GM12878 (cell line): ENCODE measurements at regions not wholly inside any gene's neighbourhood (a gene's known extent, or its start where the extent isn't known, plus 50 kb on each side); places are given as distances from the start of the nearest gene placed in this dataset.

Experiments used
- ATAC-seq: fragments of 200-7000 bp; cut with Tn5 transposase; 3 replicates; pipeline ENCODE4 v1.9.1; 2020; ENCODE audit warnings: mild to moderate bottlenecking, moderate library complexity
- BruUV-seq: library from RNA; stranded (reverse); fragments of 400-500 nt; replicated peaks from 2 replicates; lab custom pipeline; 2021; lab: Mats Ljungman, UMichigan
- CTCF ChIA-PET: fragments of 300-600 bp; sonication (Branson Sonifier 250); formaldehyde crosslinking; extraction: SDS; loops from one replicate; lab custom pipeline; 2021; ENCODE audit warnings: inconsistent platforms; lab: Yijun Ruan, JAX
- POLR2A ChIA-PET: fragments of 350-600 bp; formaldehyde crosslinking; extraction: SDS; loops from one replicate; lab custom pipeline; 2021; ENCODE audit warnings: inconsistent platforms; lab: Charles Lee
- RAD21 ChIA-PET: fragments of 300-600 bp; sonication (Branson Sonifier 250); formaldehyde crosslinking; loops from one replicate; lab custom pipeline; 2023; ENCODE audit warnings: antibody characterized with exemption; ENCODE audit not compliant: unreplicated experiment; lab: Charles Lee
- SMC1A ChIA-PET: fragments of 300-600 bp; sonication (Branson Sonifier 250); formaldehyde crosslinking; loops from one replicate; lab custom pipeline; 2023; ENCODE audit not compliant: unreplicated experiment, uncharacterized antibody; lab: Charles Lee
- DNase-seq: peaks from one replicate; pipeline ENCODE4 v3.0.0-alpha.2; 2011; ENCODE audit warnings: low read depth, low spot score
- FAIRE-seq: peaks from 3 replicates; lab custom pipeline; 2011; peaks lifted over from hg19 to GRCh38; lab: Jason Lieb, UNC
- H2AFZ ChIP-seq: 2 replicates; pipeline ENCODE4 v1.6.0; 2011; ENCODE audit warnings: low read depth, low read length, control low read depth; ENCODE audit not compliant: control insufficient read depth
- H3K27ac ChIP-seq: 2 replicates; pipeline ENCODE4 v1.5.1; 2011; ENCODE audit warnings: control low read depth; ENCODE audit not compliant: control insufficient read depth, insufficient read depth
- H3K27me3 ChIP-seq, 2 experiments: replicated peaks in 1 of 2; 2 replicates each; pipeline versions ENCODE4 v1.6.0 to v1.6.1; 2011; ENCODE audit warnings: low read length in 1 of 2; ENCODE audit not compliant: control insufficient read depth in 2 of 2, insufficient read depth in 2 of 2
- H3K36me3 ChIP-seq, 2 experiments: 2 replicates each; pipeline ENCODE4 v1.5.1; 2011; ENCODE audit warnings: low read length in 1 of 2; ENCODE audit not compliant: control insufficient read depth in 2 of 2, insufficient read depth in 2 of 2
- H3K4me1 ChIP-seq: 2 replicates; pipeline ENCODE4 v1.6.1; 2011; ENCODE audit warnings: mild to moderate bottlenecking, low read length, moderate library complexity, mixed read lengths; ENCODE audit not compliant: control insufficient read depth, insufficient read depth
- H3K4me2 ChIP-seq: 2 replicates; pipeline ENCODE4 v1.6.0; 2011; ENCODE audit warnings: control low read depth; ENCODE audit not compliant: control insufficient read depth, insufficient read depth
- H3K4me3 ChIP-seq: fragments of 200-600 bp; sonication (generic); 2 replicates; pipeline ENCODE4 v1.5.1; 2016
- H3K79me2 ChIP-seq: 2 replicates; pipeline ENCODE4 v1.6.0; 2011; ENCODE audit warnings: low read length; ENCODE audit not compliant: control insufficient read depth, insufficient read depth
- H3K9ac ChIP-seq: 2 replicates; pipeline ENCODE4 v1.8.0; 2011; ENCODE audit warnings: low read length, control low read depth, mixed read lengths; ENCODE audit not compliant: control insufficient read depth, insufficient read depth
- H3K9me3 ChIP-seq: replicated peaks from 3 replicates; pipeline ENCODE4 v1.5.1; 2011; ENCODE audit warnings: mild to moderate bottlenecking, low read length; ENCODE audit not compliant: control insufficient read depth, insufficient read depth
- H4K20me1 ChIP-seq: 2 replicates; pipeline ENCODE4 v1.6.0; 2011; ENCODE audit not compliant: control insufficient read depth, insufficient read depth
- CREB1 ChIP-seq: IDR thresholded peaks from 2 replicates; pipeline ENCODE4 v1.6.1; 2012; ENCODE audit warnings: low read depth, mild to moderate bottlenecking, inconsistent platforms
- DPF2 ChIP-seq: fragments of 450-650 bp; IDR thresholded peaks from 2 replicates; pipeline ENCODE4 v1.6.1; 2017; ENCODE audit warnings: mild to moderate bottlenecking
- ELK1 ChIP-seq: IDR thresholded peaks from 2 replicates; pipeline ENCODE4 v1.6.1; 2012; ENCODE audit warnings: low read depth, low read length, improper control_type of control experiment
- ESRRA ChIP-seq: IDR thresholded peaks from 2 replicates; pipeline ENCODE4 v1.6.1; 2012; ENCODE audit warnings: mild to moderate bottlenecking, low read length, improper control_type of control experiment
- FOXM1 ChIP-seq: IDR thresholded peaks from 2 replicates; pipeline ENCODE4 v1.6.1; 2012; ENCODE audit warnings: low read depth, mild to moderate bottlenecking, inconsistent platforms, low read length, moderate library complexity
- HDGF ChIP-seq: fragments of 450-650 bp; IDR thresholded peaks from 2 replicates; pipeline ENCODE4 v1.6.1; 2016; ENCODE audit warnings: antibody characterized with exemption
- IKZF1 ChIP-seq: fragments of 450-650 bp; conservative IDR thresholded peaks from 2 replicates; pipeline ENCODE4 v1.6.1; 2017; ENCODE audit warnings: antibody characterized with exemption, mild to moderate bottlenecking
- IRF5 ChIP-seq: fragments of 450-650 bp; IDR thresholded peaks from 2 replicates; pipeline ENCODE4 v1.6.1; 2017; ENCODE audit warnings: borderline replicate concordance
- LARP7 ChIP-seq: fragments of 450-650 bp; IDR thresholded peaks from 2 replicates; pipeline ENCODE4 v1.6.1; 2017; ENCODE audit warnings: mild to moderate bottlenecking
- NBN ChIP-seq: fragments of 450-650 bp; IDR thresholded peaks from 2 replicates; pipeline ENCODE4 v1.6.1; 2016
- NFYA ChIP-seq: IDR thresholded peaks from 2 replicates; pipeline ENCODE4 v1.6.1; 2011; ENCODE audit warnings: low read depth, mild to moderate bottlenecking, low read length, improper control_type of control experiment, borderline replicate concordance
- NR2F1 ChIP-seq: fragments of 450-650 bp; conservative IDR thresholded peaks from 2 replicates; pipeline ENCODE4 v1.6.1; 2017; ENCODE audit warnings: mild to moderate bottlenecking
- RCOR1 ChIP-seq: conservative IDR thresholded peaks from 2 replicates; pipeline ENCODE4 v1.6.1; 2012; ENCODE audit warnings: low read depth, low read length, improper control_type of control experiment
- SMAD1 ChIP-seq: fragments of 450-650 bp; IDR thresholded peaks from 2 replicates; pipeline ENCODE4 v1.6.1; 2018; ENCODE audit warnings: mild to moderate bottlenecking, low read depth; ENCODE audit not compliant: partially characterized antibody
- SREBF1 ChIP-seq: IDR thresholded peaks from 2 replicates; pipeline ENCODE4 v1.6.1; 2012; ENCODE audit warnings: mild to moderate bottlenecking, low read length
- TARDBP ChIP-seq: IDR thresholded peaks from 2 replicates; pipeline ENCODE4 v1.6.1; 2016; ENCODE audit warnings: borderline replicate concordance
- ZNF24 ChIP-seq: fragments of 450-650 bp; IDR thresholded peaks from 2 replicates; pipeline ENCODE4 v1.6.1; 2017; ENCODE audit warnings: antibody characterized with exemption, mild to moderate bottlenecking
- WGBS: methylation state at CpG from one replicate; pipeline ENCODE4 v1.1.6; 2016; ENCODE audit warnings: low lambda C conversion rate; ENCODE audit not compliant: insufficient replicate concordance, insufficient coverage; ENCODE audit errors: missing lambda C conversion rate; 5-methylcytosine and 5-hydroxymethylcytosine counted together
- in situ Hi-C: fragments of 300-500 bp; cut with MboI; formaldehyde crosslinking; loops from 9 replicates; pipeline ENCODE4 v1.14.3; 2018; ENCODE audit warnings: mixed read lengths
- intact Hi-C: fragments of 100-400 bp; cut with micrococcal nuclease; formaldehyde crosslinking; loops from one replicate; pipeline ENCODE4 v1.14.2; 2022; ENCODE audit not compliant: unreplicated experiment
- TF ChIP-seq, protein P1 (sequence below), 3 experiments: IDR thresholded peaks in 2 of 3; conservative IDR thresholded peaks in 1 of 3; 2 replicates each; pipeline ENCODE4 v1.5.1; 2011; ENCODE audit warnings: low read depth in 3 of 3, low read length in 3 of 3, mild to moderate bottlenecking in 3 of 3, control low read depth in 2 of 3, moderate library complexity in 2 of 3, inconsistent platforms in 1 of 3, mixed read lengths in 1 of 3; ENCODE audit not compliant: control insufficient read depth in 2 of 3, insufficient read depth in 1 of 3; ENCODE audit errors: extremely low read depth in 1 of 3

DNA sequence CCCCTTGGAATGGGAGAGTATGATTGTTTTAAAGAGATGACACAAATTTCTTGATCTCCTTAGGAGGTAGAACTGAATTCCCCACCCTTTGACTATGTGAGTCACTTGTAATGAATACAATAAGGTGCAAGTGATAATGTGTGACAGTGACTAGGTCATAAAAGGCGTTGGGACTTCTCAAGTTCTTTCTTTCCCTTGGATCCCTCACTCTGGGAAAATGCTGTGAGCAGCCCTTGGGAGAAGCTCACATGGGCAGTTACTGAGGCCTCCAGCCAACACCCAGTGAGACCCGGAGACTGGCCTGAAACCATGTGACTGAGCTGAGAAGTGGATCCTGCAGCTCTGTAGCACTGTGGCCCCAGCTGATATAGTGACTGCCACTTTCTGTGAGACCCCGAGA, 66.4 kb upstream of the FAM180A start (continued):
- TF ChIP-seq, protein P1, sequence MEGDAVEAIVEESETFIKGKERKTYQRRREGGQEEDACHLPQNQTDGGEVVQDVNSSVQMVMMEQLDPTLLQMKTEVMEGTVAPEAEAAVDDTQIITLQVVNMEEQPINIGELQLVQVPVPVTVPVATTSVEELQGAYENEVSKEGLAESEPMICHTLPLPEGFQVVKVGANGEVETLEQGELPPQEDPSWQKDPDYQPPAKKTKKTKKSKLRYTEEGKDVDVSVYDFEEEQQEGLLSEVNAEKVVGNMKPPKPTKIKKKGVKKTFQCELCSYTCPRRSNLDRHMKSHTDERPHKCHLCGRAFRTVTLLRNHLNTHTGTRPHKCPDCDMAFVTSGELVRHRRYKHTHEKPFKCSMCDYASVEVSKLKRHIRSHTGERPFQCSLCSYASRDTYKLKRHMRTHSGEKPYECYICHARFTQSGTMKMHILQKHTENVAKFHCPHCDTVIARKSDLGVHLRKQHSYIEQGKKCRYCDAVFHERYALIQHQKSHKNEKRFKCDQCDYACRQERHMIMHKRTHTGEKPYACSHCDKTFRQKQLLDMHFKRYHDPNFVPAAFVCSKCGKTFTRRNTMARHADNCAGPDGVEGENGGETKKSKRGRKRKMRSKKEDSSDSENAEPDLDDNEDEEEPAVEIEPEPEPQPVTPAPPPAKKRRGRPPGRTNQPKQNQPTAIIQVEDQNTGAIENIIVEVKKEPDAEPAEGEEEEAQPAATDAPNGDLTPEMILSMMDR (IDR thresholded peaks at IDR 0.05 in 2 of 3, conservative IDR thresholded peaks at IDR 0.05 in 1 of 3; ENCODE audit: control insufficient read depth in 2 of 3, extremely low read depth in 1 of 3, insufficient read depth in 1 of 3, low read depth in 3 of 3, low read length in 3 of 3): no peak
- no peak for TF ChIP-seq NBN
- no peak for TF ChIP-seq ESRRA
- no peak for TF ChIP-seq SMAD1
- TF ChIP-seq LARP7: no peak
- TF ChIP-seq FOXM1: no peak
- TF ChIP-seq CREB1: no peak
- TF ChIP-seq IKZF1: no peak

DNA sequence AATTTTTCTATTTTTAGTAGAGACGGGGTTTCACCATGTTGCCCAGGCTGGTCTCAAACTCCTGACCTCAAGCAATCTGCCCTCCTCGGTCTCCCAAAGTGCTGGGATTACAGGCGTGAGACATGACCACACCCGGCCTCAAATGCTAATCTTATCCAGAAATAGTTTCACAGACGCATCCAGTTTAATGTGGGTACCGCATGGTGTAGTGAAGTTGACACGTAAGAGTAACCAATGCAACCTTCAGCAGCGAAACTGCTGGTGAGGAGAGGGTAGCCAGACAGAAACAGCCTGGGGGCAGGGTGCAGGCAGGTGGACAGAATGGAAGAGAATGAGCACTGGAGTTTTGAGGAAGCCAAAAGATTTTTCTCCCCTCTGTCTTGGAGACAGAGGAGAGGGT, 63.5 kb upstream of the FAM180A start:
- SMC1A ChIA-PET: interaction anchor here (2.2 kb wide), 1 partner anchor 196 kb away, joined by 5 read pairs; no protein-coding TSS in a partner anchor
- H3K27me3 ChIP-seq: peaks cover 0 to 3% of the 10 kb centered on the region in 2 experiments; a peak in 3 of 4 replicates
- no TSS peak for BruUV-seq

More for the DNA sequence above, 63.5 kb upstream of the FAM180A start:
- CTCF ChIA-PET: no interaction called here
- RAD21 ChIA-PET: no interaction called here
- Histone ChIP-seq H3K27ac (no peak overlapping the region), H3K79me2 (no peaks in the 10 kb centered on the region), H3K9me3 (no peaks in the 10 kb centered on the region), H2AFZ (no peak overlapping the region), H3K36me3 (no peaks in the 10 kb centered on the region), H3K9ac (no peak overlapping the region), H3K4me3 (no peak overlapping the region), H3K4me2 (no peak overlapping the region), H3K4me1 (no peaks in the 10 kb centered on the region), H4K20me1 (no peaks in the 10 kb centered on the region)
- POLR2A ChIA-PET: no interaction called here
- TF ChIP-seq IRF5: no peak
- no peak for TF ChIP-seq ZNF24
- TF ChIP-seq HDGF: no peak
- no peak for TF ChIP-seq RCOR1
- no peak for TF ChIP-seq TARDBP
- no peak for TF ChIP-seq NFYA
- TF ChIP-seq ELK1: no peak
- TF ChIP-seq NR2F1: no peak
- TF ChIP-seq SREBF1: no peak
- no peak for TF ChIP-seq DPF2
- intact Hi-C loops: no loop called here
- DNase-seq: no peak
- ATAC-seq: no peak
- in situ Hi-C loops: no loop called here
- FAIRE-seq: no peak
- WGBS: 17% methylated on average over 8 of the region's 8 CpGs
